ENCODE measurements at regions not wholly inside any gene's neighbourhood (a gene's known extent, or its start where the extent isn't known, plus 50 kb on each side); places are given as distances from the start of the nearest gene placed in this dataset.

GRCh38 chr16:86448306-86448890 is 61.9 kb upstream of the FOXF1 start:
- Mint-ChIP-seq H3K9me3 (peaks cover 2 to 3% of the 10 kb centered on the region in 2 donors), H3K4me1 (peaks cover 0 to 2% of the 10 kb centered on the region in 2 donors), H3K27ac (no peak overlapping the region), H3K27me3 (peaks cover 38 to 47% of the 10 kb centered on the region in 2 donors), H3K4me3 (no peak overlapping the region), H3K36me3 (no peaks in the 10 kb centered on the region)
- DNase-seq (no peak), ATAC-seq (replicated peaks) (no peak)

DNA sequence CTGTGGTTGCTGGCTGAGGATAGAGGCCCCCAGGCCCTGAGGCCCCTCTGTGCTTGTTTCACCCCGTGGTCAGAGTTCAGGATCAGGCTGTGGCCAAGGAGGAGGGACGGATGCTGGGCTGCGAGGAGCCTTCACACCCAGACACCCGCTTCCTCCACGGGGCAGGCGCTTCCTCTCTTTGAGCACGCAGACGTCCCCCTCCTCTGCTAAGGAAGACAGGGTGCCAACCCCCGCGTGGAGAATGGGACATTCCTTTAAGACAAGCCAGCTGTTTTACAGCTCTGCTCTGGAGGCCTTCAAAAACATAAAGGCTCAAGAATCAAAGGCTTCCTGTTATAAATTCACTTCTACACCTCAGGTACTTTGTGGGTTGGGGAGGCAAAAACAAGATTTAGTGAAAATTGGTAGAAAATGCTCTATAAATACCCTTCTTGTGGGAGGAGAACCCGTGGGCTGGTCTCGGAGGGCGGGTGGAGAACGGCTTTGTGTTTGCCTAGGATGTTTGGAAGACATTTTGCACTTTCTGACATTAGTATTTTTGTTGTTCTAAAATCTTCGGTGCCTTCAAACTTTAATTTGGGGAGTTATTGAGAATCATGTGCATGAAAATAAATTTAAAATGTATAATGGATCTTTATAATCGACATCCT is 60.8 kb upstream of the FOXF1 start:
- H3K27ac Mint-ChIP-seq = no peak overlapping the region
- H3K4me1 Mint-ChIP-seq = no peaks in the 10 kb centered on the region
- H3K27me3 Mint-ChIP-seq = peaks cover 34 to 51% of the 10 kb centered on the region in 2 donors
- no peak for ATAC-seq (replicated peaks)
- H3K36me3 Mint-ChIP-seq = no peaks in the 10 kb centered on the region
- H3K9me3 Mint-ChIP-seq = peaks cover 2 to 3% of the 10 kb centered on the region in 2 donors
- DNase-seq = no peak
- no peak overlapping the region for H3K4me3 Mint-ChIP-seq

DNA sequence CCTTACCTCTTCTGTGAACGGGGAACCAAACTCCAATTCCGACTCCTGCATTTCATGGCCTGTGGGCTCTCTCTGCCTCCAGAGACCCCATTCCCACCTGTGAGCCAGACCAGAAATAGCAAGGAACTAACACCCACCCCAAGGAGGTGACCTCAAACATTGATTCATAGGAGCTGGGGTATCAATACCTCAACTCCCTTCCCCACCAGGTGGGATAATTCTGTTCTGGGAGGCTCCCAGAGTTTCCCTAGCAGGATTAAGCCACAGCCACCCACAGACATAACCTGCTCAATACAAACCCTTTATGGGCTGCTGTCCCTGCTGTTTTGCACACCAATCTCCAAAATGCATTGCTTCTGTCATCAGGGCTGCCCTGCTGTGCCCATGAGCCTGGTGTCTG is 59.6 kb upstream of the FOXF1 start:
- ATAC-seq (replicated peaks) (no peak), DNase-seq (no peak)
- Mint-ChIP-seq H3K27ac (no peak overlapping the region), H3K36me3 (no peaks in the 10 kb centered on the region), H3K4me3 (no peak overlapping the region), H3K27me3 (peaks cover 34 to 51% of the 10 kb centered on the region in 2 donors), H3K4me1 (no peaks in the 10 kb centered on the region), H3K9me3 (peaks cover 2 to 3% of the 10 kb centered on the region in 2 donors)

- DNase-seq = no peak
- peaks cover 45 to 49% of the 10 kb centered on the region in 2 donors for H3K27me3 Mint-ChIP-seq
- no peak for ATAC-seq (replicated peaks)
- no peaks in the 10 kb centered on the region for H3K4me1 Mint-ChIP-seq
- no peak overlapping the region for H3K27ac Mint-ChIP-seq
- no peaks in the 10 kb centered on the region for H3K36me3 Mint-ChIP-seq
- peaks cover 2 to 3% of the 10 kb centered on the region in 2 donors for H3K9me3 Mint-ChIP-seq
- no peak overlapping the region for H3K4me3 Mint-ChIP-seq
Observed at GRCh38 chr16:86452451-86452850, 57.9 kb upstream of the FOXF1 start.

- DNase-seq (no peak), ATAC-seq (replicated peaks) (no peak)
- Mint-ChIP-seq H3K9me3 (peaks cover 2 to 3% of the 10 kb centered on the region in 2 donors), H3K4me1 (no peaks in the 10 kb centered on the region), H3K27me3 (peaks cover 36 to 59% of the 10 kb centered on the region in 2 donors), H3K27ac (no peak overlapping the region), H3K36me3 (no peaks in the 10 kb centered on the region), H3K4me3 (no peak overlapping the region)
Observed at GRCh38 chr16:86455116-86455515, 55.2 kb upstream of the FOXF1 start.

- ATAC-seq (replicated peaks) = no peak
- no peaks in the 10 kb centered on the region for H3K36me3 Mint-ChIP-seq
- DNase-seq = no peak
- no peak overlapping the region for H3K4me3 Mint-ChIP-seq
- H3K27ac Mint-ChIP-seq = no peak overlapping the region
- peaks cover under 1 to 3% of the 10 kb centered on the region in 2 donors for H3K9me3 Mint-ChIP-seq
- H3K27me3 Mint-ChIP-seq = peaks cover 32 to 61% of the 10 kb centered on the region in 2 donors
- no peaks in the 10 kb centered on the region for H3K4me1 Mint-ChIP-seq
Observed at GRCh38 chr16:86455640-86456039, 54.7 kb upstream of the FOXF1 start.

GRCh38 chr16:86457501-86458148 is 52.7 kb upstream of the FOXF1 start:
- Mint-ChIP-seq H3K27ac (no peak overlapping the region), H3K36me3 (no peaks in the 10 kb centered on the region), H3K9me3 (peaks cover 0 to 5% of the 10 kb centered on the region in 2 donors), H3K4me1 (no peaks in the 10 kb centered on the region), H3K27me3 (peaks cover 16 to 52% of the 10 kb centered on the region in 2 donors), H3K4me3 (no peak overlapping the region)
- no peak for DNase-seq
- no peak for ATAC-seq (replicated peaks)

DNA sequence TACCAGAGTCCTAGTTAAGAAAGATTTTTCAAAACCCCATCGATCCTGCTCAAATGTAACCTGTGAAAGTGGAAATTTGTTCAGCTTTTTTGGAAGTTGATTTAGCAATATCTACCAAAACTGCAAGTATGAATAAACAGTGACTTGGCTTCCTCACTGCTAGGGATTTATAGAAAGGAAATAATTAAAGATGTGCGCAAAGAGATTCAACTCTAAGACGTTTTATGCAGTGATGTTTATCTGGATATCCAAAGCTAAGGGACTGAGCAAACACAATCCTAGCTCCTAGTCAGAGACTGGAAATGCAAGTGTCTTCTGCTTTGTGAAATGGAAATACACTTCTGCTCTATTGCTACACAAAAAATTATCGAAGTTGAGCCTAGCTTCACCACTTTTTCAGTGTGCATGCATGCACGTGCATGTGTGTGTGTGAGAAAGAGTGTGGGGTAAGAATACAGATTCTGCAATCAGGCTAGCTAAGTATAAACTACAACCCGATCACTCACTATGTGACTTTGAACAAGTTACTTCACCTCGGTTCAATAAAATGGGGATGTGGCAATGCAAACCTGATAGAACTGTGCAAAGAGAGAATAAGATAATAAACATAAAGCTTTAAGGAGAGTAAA is 52.1 kb upstream of the FOXF1 start:
- H3K27ac Mint-ChIP-seq = no peak overlapping the region
- no peak overlapping the region for H3K4me3 Mint-ChIP-seq
- ATAC-seq (replicated peaks) = no peak

DNA sequence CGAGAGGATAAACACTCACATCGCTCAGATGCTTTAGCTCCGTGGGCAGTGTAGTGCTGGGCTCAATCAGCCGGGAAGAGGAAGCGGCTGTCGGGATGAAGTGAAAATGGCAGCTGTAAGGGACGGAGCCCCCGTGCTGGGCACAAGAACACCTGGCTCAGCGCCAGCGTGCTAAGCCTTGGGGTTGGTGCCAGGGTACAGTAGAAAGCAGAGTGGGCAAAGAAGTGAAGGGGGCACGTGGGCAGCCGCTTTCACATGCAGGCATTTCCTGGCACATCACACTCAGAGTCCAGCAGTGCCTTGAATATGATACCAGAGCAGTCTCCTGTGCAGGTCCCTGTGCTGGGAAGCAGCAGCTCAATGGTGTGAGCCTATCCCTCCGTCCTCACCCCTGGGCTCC is 51.1 kb upstream of the FOXF1 start:
- H3K9me3 Mint-ChIP-seq = peaks cover 6 to 12% of the 10 kb centered on the region in 2 donors
- no peak overlapping the region for H3K27ac Mint-ChIP-seq
- peaks cover 7 to 46% of the 10 kb centered on the region in 2 donors for H3K27me3 Mint-ChIP-seq
- no peak overlapping the region for H3K4me3 Mint-ChIP-seq
- peaks cover 0 to 1% of the 10 kb centered on the region in 2 donors for H3K36me3 Mint-ChIP-seq
- ATAC-seq (replicated peaks) = no peak
- no peaks in the 10 kb centered on the region for H3K4me1 Mint-ChIP-seq
- DNase-seq = no peak

More for the DNA sequence above, 52.1 kb upstream of the FOXF1 start:
- H3K4me1 Mint-ChIP-seq = no peaks in the 10 kb centered on the region
- DNase-seq = no peak
- no peaks in the 10 kb centered on the region for H3K36me3 Mint-ChIP-seq
- peaks cover 0 to 5% of the 10 kb centered on the region in 2 donors for H3K9me3 Mint-ChIP-seq
- peaks cover 16 to 52% of the 10 kb centered on the region in 2 donors for H3K27me3 Mint-ChIP-seq

Measured in stimulated activated naive B cell treated with anti-CD40 and anti-IgM and Interleukin-4, amounts not matched to agents 10 μg/mL and 1 μg/mL and 100 μg/mL, for 72 hours (primary cell).